Ishikawa (cell line): ENCODE measurements at regions not wholly inside any gene's neighbourhood (a gene's known extent, or its start where the extent isn't known, plus 50 kb on each side); places are given as distances from the start of the nearest gene placed in this dataset.

Source experiments
- CEBPB ChIP-seq: IDR thresholded peaks from 2 replicates; pipeline ENCODE4 v1.6.1; 2012
- CREB1 ChIP-seq: IDR thresholded peaks from 2 replicates; pipeline ENCODE4 v1.6.1; 2012; ENCODE audit warnings: low read depth
- EGR1 ChIP-seq: IDR thresholded peaks from 2 replicates; pipeline ENCODE4 v1.6.1; 2012
- EP300 ChIP-seq: IDR thresholded peaks from 2 replicates; pipeline ENCODE4 v1.6.1; 2012; ENCODE audit warnings: borderline replicate concordance
- FOXM1 ChIP-seq: IDR thresholded peaks from 2 replicates; pipeline ENCODE4 v1.6.1; 2012; ENCODE audit warnings: low read depth, borderline replicate concordance
- NFIC ChIP-seq: IDR thresholded peaks from 2 replicates; pipeline ENCODE4 v1.6.1; 2012
- RAD21 ChIP-seq: IDR thresholded peaks from 2 replicates; pipeline ENCODE4 v1.6.1; 2012; ENCODE audit warnings: low read depth
- TAF1 ChIP-seq: IDR thresholded peaks from 2 replicates; pipeline ENCODE4 v1.6.1; 2012; ENCODE audit warnings: low read depth, mild to moderate bottlenecking
- TCF12 ChIP-seq: IDR thresholded peaks from 2 replicates; pipeline ENCODE4 v1.6.1; 2012; ENCODE audit warnings: low read depth
- TEAD4 ChIP-seq: IDR thresholded peaks from 2 replicates; pipeline ENCODE4 v1.6.1; 2012
- YY1 ChIP-seq: IDR thresholded peaks from 2 replicates; pipeline ENCODE4 v1.6.1; 2012; ENCODE audit warnings: low read depth
- ZBTB7A ChIP-seq: IDR thresholded peaks from 2 replicates; pipeline ENCODE4 v1.6.1; 2012; ENCODE audit warnings: low read depth
- TF ChIP-seq, protein P1 (sequence below): IDR thresholded peaks from 2 replicates; pipeline ENCODE4 v1.6.1; 2012
- TF ChIP-seq, protein P2 (sequence below): IDR thresholded peaks from 2 replicates; pipeline ENCODE4 v1.6.1; 2012; ENCODE audit warnings: low read depth, mild to moderate bottlenecking
- TF ChIP-seq, protein P3 (sequence below): IDR thresholded peaks from 2 replicates; pipeline ENCODE4 v1.6.1; 2012

DNA sequence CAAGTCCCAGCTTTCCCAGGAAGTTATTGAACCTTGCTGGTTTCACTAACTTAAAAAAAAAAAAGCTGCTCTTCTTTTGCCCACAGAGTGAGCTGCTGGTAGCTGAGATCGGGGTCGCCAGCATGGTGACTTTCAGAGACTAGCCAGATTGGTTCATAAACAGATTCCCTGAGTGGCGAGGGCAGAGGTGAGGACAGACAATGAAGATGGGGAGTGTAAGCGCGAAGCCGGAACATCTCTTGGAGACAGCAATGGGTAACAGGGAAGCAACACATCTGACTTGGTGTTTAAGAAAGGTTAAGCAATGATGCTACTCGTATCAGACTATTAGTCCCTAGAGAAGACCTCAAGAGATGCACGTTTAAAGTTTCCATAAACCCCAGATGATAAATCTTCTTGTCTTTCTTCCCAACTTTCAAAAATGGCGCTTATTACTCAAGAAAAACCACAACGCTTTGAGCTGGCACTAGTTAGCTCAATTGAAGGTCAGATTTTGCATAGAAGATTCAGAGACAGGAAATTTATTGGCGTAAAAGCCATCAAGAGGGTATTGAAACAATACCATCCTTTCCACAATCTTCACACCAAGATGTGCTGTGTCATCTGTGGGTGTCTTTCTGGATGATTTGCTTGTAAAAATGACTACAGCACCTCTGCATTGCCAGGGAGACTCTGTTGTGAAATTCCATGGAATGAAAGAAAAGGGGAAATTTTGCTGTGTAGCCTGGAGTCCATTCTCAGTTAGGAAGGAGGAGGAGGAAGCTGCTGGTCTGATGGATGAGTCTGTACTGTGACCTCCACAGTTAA, 193.1 kb upstream of the CXCR4 start:
- TF ChIP-seq, protein P1, sequence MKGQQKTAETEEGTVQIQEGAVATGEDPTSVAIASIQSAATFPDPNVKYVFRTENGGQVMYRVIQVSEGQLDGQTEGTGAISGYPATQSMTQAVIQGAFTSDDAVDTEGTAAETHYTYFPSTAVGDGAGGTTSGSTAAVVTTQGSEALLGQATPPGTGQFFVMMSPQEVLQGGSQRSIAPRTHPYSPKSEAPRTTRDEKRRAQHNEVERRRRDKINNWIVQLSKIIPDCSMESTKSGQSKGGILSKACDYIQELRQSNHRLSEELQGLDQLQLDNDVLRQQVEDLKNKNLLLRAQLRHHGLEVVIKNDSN, result no peak
- TF ChIP-seq CEBPB (no peak), TEAD4 (no peak)
- TF ChIP-seq, protein P2, sequence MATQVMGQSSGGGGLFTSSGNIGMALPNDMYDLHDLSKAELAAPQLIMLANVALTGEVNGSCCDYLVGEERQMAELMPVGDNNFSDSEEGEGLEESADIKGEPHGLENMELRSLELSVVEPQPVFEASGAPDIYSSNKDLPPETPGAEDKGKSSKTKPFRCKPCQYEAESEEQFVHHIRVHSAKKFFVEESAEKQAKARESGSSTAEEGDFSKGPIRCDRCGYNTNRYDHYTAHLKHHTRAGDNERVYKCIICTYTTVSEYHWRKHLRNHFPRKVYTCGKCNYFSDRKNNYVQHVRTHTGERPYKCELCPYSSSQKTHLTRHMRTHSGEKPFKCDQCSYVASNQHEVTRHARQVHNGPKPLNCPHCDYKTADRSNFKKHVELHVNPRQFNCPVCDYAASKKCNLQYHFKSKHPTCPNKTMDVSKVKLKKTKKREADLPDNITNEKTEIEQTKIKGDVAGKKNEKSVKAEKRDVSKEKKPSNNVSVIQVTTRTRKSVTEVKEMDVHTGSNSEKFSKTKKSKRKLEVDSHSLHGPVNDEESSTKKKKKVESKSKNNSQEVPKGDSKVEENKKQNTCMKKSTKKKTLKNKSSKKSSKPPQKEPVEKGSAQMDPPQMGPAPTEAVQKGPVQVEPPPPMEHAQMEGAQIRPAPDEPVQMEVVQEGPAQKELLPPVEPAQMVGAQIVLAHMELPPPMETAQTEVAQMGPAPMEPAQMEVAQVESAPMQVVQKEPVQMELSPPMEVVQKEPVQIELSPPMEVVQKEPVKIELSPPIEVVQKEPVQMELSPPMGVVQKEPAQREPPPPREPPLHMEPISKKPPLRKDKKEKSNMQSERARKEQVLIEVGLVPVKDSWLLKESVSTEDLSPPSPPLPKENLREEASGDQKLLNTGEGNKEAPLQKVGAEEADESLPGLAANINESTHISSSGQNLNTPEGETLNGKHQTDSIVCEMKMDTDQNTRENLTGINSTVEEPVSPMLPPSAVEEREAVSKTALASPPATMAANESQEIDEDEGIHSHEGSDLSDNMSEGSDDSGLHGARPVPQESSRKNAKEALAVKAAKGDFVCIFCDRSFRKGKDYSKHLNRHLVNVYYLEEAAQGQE, result no peak
- TF ChIP-seq, protein P3, sequence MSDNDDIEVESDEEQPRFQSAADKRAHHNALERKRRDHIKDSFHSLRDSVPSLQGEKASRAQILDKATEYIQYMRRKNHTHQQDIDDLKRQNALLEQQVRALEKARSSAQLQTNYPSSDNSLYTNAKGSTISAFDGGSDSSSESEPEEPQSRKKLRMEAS, result no peak

DNA sequence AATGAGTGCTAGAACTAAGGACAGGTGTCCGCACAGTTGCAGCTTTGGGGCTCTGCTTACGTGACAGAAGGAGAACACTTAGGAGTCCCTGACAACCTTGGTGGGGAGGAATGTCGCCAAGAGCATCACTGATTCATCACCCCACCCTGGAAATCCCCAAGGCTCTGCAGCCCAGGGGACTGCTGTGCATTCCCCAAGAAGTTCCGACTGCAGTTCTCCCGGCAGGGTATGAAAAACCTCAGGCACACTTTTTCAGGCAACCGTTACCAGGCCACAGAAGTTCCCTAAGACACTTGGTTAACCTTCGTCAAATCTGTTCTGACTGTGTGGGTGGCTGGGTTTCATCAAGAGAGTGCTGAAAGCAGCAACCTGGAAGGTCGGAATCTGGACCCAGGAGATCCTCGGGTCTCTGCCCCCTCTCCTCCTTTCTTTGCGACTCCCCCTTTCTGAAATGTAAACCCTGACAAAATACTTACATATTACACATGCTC, 192.1 kb upstream of the CXCR4 start:
- TF ChIP-seq CEBPB, result no peak
- TF ChIP-seq, protein P3, result no peak
- TF ChIP-seq, protein P2, result no peak
- TF ChIP-seq EP300, result no peak
- no peak for TF ChIP-seq CREB1
- TF ChIP-seq TCF12, result no peak
- TF ChIP-seq FOXM1, result no peak
- no peak for TF ChIP-seq EGR1
- no peak for TF ChIP-seq TEAD4

DNA sequence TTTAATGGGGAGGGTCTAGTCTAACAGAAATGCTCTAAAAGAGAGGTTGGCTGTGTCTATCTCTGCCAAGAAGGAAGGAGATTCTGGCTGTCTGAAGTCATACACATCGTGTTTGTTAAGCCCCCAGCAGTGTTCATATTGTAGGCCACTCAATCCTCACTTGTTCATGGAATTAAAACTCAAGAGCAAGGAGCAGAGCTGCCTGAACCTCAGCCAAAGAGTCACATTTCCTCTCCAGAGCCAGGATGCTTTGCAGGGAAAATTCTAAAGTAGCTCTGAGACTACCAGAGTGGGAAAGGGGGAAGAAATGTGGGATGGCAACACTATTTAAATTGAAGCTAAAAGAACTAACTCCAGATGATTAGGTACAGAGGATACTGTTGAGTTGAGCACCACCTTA, 190.7 kb upstream of the CXCR4 start:
- TF ChIP-seq EGR1 (no peak), CREB1 (no peak)

DNA sequence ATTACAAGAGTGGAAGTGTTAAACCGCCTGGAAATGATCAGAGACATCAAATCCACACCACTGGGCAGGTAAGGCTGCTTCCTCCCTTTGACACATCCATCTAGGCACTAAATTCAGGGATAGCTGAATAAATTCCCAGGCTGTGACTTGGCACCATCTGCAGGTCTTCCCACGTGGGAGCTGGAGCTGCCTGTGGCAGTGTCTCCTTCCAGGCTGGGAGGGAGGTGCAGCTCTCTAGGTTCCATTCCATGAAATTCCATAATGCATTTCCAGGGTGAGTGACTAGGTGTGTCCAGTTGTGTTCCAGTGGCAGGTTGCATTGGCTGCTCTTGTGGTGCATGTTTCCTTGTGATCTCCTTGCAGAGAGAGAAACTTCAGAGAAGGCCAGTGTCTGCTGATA, 188.9 kb upstream of the CXCR4 start:
- no peak for TF ChIP-seq TAF1

- TF ChIP-seq FOXM1, result no peak
- TF ChIP-seq YY1, result no peak
These were observed 187.7 kb upstream of the CXCR4 start for GRCh38 chr2:136305517-136306192.

- TF ChIP-seq, protein P2, result no peak
- TF ChIP-seq NFIC, result no peak
- no peak for TF ChIP-seq TEAD4
- no peak for TF ChIP-seq EGR1
- no peak for TF ChIP-seq YY1
- TF ChIP-seq, protein P3, result no peak
- TF ChIP-seq, protein P1, result no peak
- TF ChIP-seq TCF12, result no peak
- no peak for TF ChIP-seq TAF1
- no peak for TF ChIP-seq EP300
- no peak for TF ChIP-seq ZBTB7A
- TF ChIP-seq FOXM1, result no peak
- no peak for TF ChIP-seq RAD21
- no peak for TF ChIP-seq CEBPB
- no peak for TF ChIP-seq CREB1
These were observed 183.1 kb upstream of the CXCR4 start for GRCh38 chr2:136301006-136301405.
